Stimulated activated CD4-positive, alpha-beta T cell treated with anti-CD3 and anti-CD28 coated beads, Interleukin-4, amount 100 ng/mL, for 1 hour (primary cell): ENCODE measurements at regions not wholly inside any gene's neighbourhood (a gene's known extent, or its start where the extent isn't known, plus 50 kb on each side); places are given as distances from the start of the nearest gene placed in this dataset.
"Not testable (repeated sequence)": the region's sequence is repeated elsewhere in the genome, so short reads cannot be mapped to it uniquely, and the experiment has no call there.

Experiments used
- DNase-seq: peaks from one replicate; pipeline ENCODE4 v3.0.0-alpha.2; 2020

GRCh38 chr4:22631167-22631566, 61.6 kb upstream of the GBA3 start:
- not testable (repeated sequence) for DNase-seq

GRCh38 chr4:22634541-22635181, 58.1 kb upstream of the GBA3 start:
- no peak for DNase-seq

- not testable (repeated sequence) for DNase-seq
Observed at GRCh38 chr4:22635182-22635549, 57.6 kb upstream of the GBA3 start.

- DNase-seq, result no peak
Observed at GRCh38 chr4:22635692-22636091, 57.0 kb upstream of the GBA3 start.

GRCh38 chr4:22637306-22637705, 55.4 kb upstream of the GBA3 start:
- DNase-seq, result no peak
